ENCODE measurements at regions not wholly inside any gene's neighbourhood (a gene's known extent, or its start where the extent isn't known, plus 50 kb on each side); places are given as distances from the start of the nearest gene placed in this dataset.

DNA sequence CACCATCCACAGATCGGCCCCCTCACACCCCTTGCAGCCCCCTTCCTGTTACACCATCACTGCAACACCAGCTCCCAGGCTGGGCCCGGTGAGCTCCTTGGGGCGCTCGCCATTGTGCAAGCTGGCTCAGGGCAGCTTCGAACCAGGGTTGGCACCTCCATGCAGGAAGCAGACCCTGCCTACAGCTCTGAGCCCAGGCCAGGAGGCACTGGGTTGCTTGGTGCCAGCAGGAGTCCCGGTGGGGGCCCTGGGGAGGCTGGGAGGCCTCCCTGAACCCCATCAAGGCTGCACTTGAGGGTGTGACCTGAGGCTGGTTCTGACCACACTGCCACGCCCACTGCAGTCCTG is 417.1 kb downstream of the CTTN start:
- Histone ChIP-seq H3K27ac (ENCODE audit: extremely low read length, insufficient read depth, low read length) (no peak overlapping the region), H3K36me3 (replicated peaks in 1 of 2; ENCODE audit: control insufficient read depth in 1 of 2, insufficient read depth in 2 of 2, low read length in 2 of 2) (peaks cover 27 to 65% of the 10 kb centered on the region in 2 experiments; a peak in 4 of 5 replicates), H2AFZ (ENCODE audit: low read length) (no peak overlapping the region), H3K4me3 (replicated peaks in 1 of 3; ENCODE audit: insufficient read depth in 1 of 3, low read depth in 2 of 3, low read length in 3 of 3) (no peak overlapping the region), H3K9me3 (ENCODE audit: low read length) (no peaks in the 10 kb centered on the region), H3K27me3 (ENCODE audit: control insufficient read depth in 1 of 2, insufficient read depth in 2 of 2, low read length in 2 of 2) (no peaks in the 10 kb centered on the region), H3K4me2 (ENCODE audit: low read depth, low read length) (no peak overlapping the region), H4K20me1 (ENCODE audit: insufficient read depth, low read length) (peaks cover 21% of the 10 kb centered on the region), H3K79me2 (ENCODE audit: insufficient read depth, low read length) (no peaks in the 10 kb centered on the region), H3K9ac (ENCODE audit: insufficient read depth, low read depth, low read length) (no peak overlapping the region), H3K4me1 (ENCODE audit: insufficient read depth, low read length) (no peaks in the 10 kb centered on the region)
- no CpG with 5 or more reads among the region's 7 CpGs for WGBS (ENCODE audit: low lambda C conversion rate)
- DNase-seq (ENCODE audit: low spot score) (no peak), FAIRE-seq (no peak), ATAC-seq (peak; percentile 24)
- POLR2A ChIA-PET, result no interaction called here
- intact Hi-C loops (cut with micrococcal nuclease; ENCODE audit: unreplicated experiment), result loop anchor here (5.0 kb wide), 1 partner anchor 557 kb away; no protein-coding TSS in a partner anchor
- TF ChIP-seq, protein P1, sequence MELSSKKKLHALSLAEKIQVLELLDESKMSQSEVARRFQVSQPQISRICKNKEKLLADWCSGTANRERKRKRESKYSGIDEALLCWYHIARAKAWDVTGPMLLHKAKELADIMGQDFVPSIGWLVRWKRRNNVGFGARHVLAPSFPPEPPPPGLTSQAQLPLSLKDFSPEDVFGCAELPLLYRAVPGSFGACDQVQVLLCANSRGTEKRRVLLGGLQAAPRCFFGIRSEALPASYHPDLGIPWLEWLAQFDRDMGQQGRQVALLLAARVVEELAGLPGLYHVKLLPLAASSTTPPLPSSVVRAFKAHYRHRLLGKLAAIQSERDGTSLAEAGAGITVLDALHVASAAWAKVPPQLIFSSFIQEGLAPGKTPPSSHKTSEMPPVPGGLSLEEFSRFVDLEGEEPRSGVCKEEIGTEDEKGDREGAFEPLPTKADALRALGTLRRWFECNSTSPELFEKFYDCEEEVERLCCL (CRISPR knock-in tag; IDR thresholded peaks at IDR 0.05; ENCODE audit: borderline replicate concordance), result no peak
- TF ChIP-seq ZNF549 (CRISPR knock-in tag; IDR thresholded peaks at IDR 0.05), result no peak
- TF ChIP-seq ZNF629 (CRISPR knock-in tag; conservative IDR thresholded peaks at IDR 0.05), result no peak
- TF ChIP-seq, protein P2, sequence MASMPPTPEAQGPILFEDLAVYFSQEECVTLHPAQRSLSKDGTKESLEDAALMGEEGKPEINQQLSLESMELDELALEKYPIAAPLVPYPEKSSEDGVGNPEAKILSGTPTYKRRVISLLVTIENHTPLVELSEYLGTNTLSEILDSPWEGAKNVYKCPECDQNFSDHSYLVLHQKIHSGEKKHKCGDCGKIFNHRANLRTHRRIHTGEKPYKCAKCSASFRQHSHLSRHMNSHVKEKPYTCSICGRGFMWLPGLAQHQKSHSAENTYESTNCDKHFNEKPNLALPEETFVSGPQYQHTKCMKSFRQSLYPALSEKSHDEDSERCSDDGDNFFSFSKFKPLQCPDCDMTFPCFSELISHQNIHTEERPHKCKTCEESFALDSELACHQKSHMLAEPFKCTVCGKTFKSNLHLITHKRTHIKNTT (CRISPR knock-in tag; IDR thresholded peaks at IDR 0.05), result no peak
- no peak for TF ChIP-seq ZNF782 (CRISPR knock-in tag; IDR thresholded peaks at IDR 0.05; ENCODE audit: borderline replicate concordance)
- TF ChIP-seq, protein P3, sequence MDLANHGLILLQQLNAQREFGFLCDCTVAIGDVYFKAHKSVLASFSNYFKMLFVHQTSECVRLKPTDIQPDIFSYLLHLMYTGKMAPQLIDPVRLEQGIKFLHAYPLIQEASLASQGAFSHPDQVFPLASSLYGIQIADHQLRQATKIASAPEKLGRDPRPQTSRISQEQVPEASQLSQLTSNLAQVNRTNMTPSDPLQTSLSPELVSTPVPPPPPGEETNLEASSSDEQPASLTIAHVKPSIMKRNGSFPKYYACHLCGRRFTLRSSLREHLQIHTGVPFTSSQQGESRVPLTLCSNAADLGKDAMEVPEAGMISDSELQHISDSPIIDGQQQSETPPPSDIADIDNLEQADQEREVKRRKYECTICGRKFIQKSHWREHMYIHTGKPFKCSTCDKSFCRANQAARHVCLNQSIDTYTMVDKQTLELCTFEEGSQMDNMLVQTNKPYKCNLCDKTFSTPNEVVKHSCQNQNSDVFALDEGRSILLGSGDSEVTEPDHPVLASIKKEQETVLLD (CRISPR knock-in tag; IDR thresholded peaks at IDR 0.05; ENCODE audit: low read depth), result no peak
- TF ChIP-seq ZNF569 (CRISPR knock-in tag; IDR thresholded peaks at IDR 0.05; ENCODE audit: borderline replicate concordance), result no peak
- TF ChIP-seq ZNF10 (CRISPR knock-in tag; IDR thresholded peaks at IDR 0.05; ENCODE audit: borderline replicate concordance, low read depth), result no peak
- TF ChIP-seq, protein P4, sequence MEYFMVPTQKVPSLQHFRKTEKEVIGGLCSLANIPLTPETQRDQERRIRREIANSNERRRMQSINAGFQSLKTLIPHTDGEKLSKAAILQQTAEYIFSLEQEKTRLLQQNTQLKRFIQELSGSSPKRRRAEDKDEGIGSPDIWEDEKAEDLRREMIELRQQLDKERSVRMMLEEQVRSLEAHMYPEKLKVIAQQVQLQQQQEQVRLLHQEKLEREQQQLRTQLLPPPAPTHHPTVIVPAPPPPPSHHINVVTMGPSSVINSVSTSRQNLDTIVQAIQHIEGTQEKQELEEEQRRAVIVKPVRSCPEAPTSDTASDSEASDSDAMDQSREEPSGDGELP (IDR thresholded peaks at IDR 0.05; ENCODE audit: borderline replicate concordance, low read depth), result no peak
- TF ChIP-seq RBM39 (IDR thresholded peaks at IDR 0.05; ENCODE audit: low read depth, low read length, poor library complexity, severe bottlenecking), result no peak
- no peak for TF ChIP-seq ZNF768 (CRISPR knock-in tag; IDR thresholded peaks at IDR 0.05)
- TF ChIP-seq ZNF614 (CRISPR knock-in tag; IDR thresholded peaks at IDR 0.05; ENCODE audit: borderline replicate concordance), result no peak
- no peak for TF ChIP-seq KLF16 (CRISPR knock-in tag; IDR thresholded peaks at IDR 0.05)
- TF ChIP-seq ZNF34 (CRISPR knock-in tag; IDR thresholded peaks at IDR 0.05; ENCODE audit: borderline replicate concordance), result no peak
- TF ChIP-seq TGIF2 (CRISPR knock-in tag; IDR thresholded peaks at IDR 0.05), result no peak
- no peak for TF ChIP-seq AHR (CRISPR knock-in tag; IDR thresholded peaks at IDR 0.05)
- no peak for TF ChIP-seq MED13 (CRISPR knock-in tag; IDR thresholded peaks at IDR 0.05)
- no peak for TF ChIP-seq MEIS1 (CRISPR knock-in tag; IDR thresholded peaks at IDR 0.05; ENCODE audit: borderline replicate concordance)
- no peak for TF ChIP-seq PHF21A (CRISPR knock-in tag; IDR thresholded peaks at IDR 0.05)
- no TSS peak for BruUV-seq (replicated peaks)
- CTCF ChIA-PET (ENCODE audit: low intra/inter-chr PET ratio, low total read pairs), result interaction anchor here (1.1 kb wide), 2 partner anchors 348 to 528 kb away, joined by 3 to 4 read pairs; no protein-coding TSS in a partner anchor
- in situ Hi-C loops (cut with HindIII; ENCODE audit: extremely low pct_ligation_motif_present, low pct_unique_long_range_greater_than_20kb), result no loop called here
